ENCODE measurements at regions not wholly inside any gene's neighbourhood (a gene's known extent, or its start where the extent isn't known, plus 50 kb on each side); places are given as distances from the start of the nearest gene placed in this dataset.

DNA sequence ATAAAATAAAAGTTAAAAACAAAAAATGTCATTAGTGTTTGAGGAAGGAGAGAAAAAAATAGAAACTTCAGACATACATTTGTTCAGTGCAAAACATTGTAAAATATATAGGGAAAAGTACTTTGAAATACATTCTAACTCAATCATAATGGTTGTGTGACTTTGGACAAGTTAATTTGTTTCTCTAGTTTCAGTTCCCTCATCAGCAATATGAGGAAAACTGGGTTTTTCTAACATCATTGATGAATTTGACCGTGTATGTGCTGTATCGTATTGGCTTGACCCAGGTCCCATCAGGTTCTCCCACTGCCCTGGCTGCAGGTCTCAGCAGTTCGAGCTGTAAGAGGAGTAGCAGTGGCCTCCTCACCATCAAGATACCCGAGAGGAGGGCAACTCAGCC, 173.9 kb upstream of the ATF7IP start:
- TF ChIP-seq, protein P1, sequence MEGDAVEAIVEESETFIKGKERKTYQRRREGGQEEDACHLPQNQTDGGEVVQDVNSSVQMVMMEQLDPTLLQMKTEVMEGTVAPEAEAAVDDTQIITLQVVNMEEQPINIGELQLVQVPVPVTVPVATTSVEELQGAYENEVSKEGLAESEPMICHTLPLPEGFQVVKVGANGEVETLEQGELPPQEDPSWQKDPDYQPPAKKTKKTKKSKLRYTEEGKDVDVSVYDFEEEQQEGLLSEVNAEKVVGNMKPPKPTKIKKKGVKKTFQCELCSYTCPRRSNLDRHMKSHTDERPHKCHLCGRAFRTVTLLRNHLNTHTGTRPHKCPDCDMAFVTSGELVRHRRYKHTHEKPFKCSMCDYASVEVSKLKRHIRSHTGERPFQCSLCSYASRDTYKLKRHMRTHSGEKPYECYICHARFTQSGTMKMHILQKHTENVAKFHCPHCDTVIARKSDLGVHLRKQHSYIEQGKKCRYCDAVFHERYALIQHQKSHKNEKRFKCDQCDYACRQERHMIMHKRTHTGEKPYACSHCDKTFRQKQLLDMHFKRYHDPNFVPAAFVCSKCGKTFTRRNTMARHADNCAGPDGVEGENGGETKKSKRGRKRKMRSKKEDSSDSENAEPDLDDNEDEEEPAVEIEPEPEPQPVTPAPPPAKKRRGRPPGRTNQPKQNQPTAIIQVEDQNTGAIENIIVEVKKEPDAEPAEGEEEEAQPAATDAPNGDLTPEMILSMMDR (IDR thresholded peaks at IDR 0.05; ENCODE audit: low read depth, low read length): no peak
- TF ChIP-seq EZH2phosphoT487 (IDR thresholded peaks at IDR 0.05; ENCODE audit: low read depth): no peak

Measured in OCI-LY3 (cell line).